ENCODE measurements at regions not wholly inside any gene's neighbourhood (a gene's known extent, or its start where the extent isn't known, plus 50 kb on each side); places are given as distances from the start of the nearest gene placed in this dataset.

- WGBS: 87% methylated on average over 2 of the region's 2 CpGs
- no peaks in the 10 kb centered on the region for H3K4me1 ChIP-seq (replicated peaks)
- H3K27me3 ChIP-seq (replicated peaks; ENCODE audit: insufficient read depth): no peaks in the 10 kb centered on the region
- TF ChIP-seq POLR2AphosphoS5 (IDR thresholded peaks at IDR 0.05) (no peak), POLR2A (IDR thresholded peaks at IDR 0.05) (no peak)
- TF ChIP-seq, protein P1, sequence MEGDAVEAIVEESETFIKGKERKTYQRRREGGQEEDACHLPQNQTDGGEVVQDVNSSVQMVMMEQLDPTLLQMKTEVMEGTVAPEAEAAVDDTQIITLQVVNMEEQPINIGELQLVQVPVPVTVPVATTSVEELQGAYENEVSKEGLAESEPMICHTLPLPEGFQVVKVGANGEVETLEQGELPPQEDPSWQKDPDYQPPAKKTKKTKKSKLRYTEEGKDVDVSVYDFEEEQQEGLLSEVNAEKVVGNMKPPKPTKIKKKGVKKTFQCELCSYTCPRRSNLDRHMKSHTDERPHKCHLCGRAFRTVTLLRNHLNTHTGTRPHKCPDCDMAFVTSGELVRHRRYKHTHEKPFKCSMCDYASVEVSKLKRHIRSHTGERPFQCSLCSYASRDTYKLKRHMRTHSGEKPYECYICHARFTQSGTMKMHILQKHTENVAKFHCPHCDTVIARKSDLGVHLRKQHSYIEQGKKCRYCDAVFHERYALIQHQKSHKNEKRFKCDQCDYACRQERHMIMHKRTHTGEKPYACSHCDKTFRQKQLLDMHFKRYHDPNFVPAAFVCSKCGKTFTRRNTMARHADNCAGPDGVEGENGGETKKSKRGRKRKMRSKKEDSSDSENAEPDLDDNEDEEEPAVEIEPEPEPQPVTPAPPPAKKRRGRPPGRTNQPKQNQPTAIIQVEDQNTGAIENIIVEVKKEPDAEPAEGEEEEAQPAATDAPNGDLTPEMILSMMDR (IDR thresholded peaks at IDR 0.05): no peak
- intact Hi-C loops (cut with DNase I): no loop called here
- no peak for DNase-seq (ENCODE audit: low spot score)
- H3K36me3 ChIP-seq: no peaks in the 10 kb centered on the region
- H3K27ac ChIP-seq: no peak overlapping the region
- H3K4me3 ChIP-seq: no peak overlapping the region
- no peaks in the 10 kb centered on the region for H3K9me3 ChIP-seq
These were observed 120.6 kb upstream of the TACR1 start for GRCh38 chr2:75319951-75320350.

- no peak overlapping the region for H3K27ac ChIP-seq
- no peaks in the 10 kb centered on the region for H3K36me3 ChIP-seq
- intact Hi-C loops (cut with DNase I): no loop called here
- no peaks in the 10 kb centered on the region for H3K9me3 ChIP-seq
- TF ChIP-seq POLR2A (IDR thresholded peaks at IDR 0.05): no peak
- no peak for TF ChIP-seq POLR2AphosphoS5 (IDR thresholded peaks at IDR 0.05)
- TF ChIP-seq, protein P1 (IDR thresholded peaks at IDR 0.05): no peak
- 100% methylated on average over 1 of the region's 1 CpG for WGBS
- H3K27me3 ChIP-seq (replicated peaks; ENCODE audit: insufficient read depth): no peaks in the 10 kb centered on the region
- H3K4me3 ChIP-seq: no peak overlapping the region
- no peaks in the 10 kb centered on the region for H3K4me1 ChIP-seq (replicated peaks)
- no peak for DNase-seq (ENCODE audit: low spot score)
These were observed 118.5 kb upstream of the TACR1 start for GRCh38 chr2:75317802-75318201.

- intact Hi-C loops (cut with DNase I): no loop called here
- Histone ChIP-seq H3K27me3 (replicated peaks; ENCODE audit: insufficient read depth) (no peaks in the 10 kb centered on the region), H3K4me3 (no peak overlapping the region), H3K36me3 (no peaks in the 10 kb centered on the region), H3K27ac (no peak overlapping the region), H3K4me1 (replicated peaks) (no peaks in the 10 kb centered on the region), H3K9me3 (no peaks in the 10 kb centered on the region)
- DNase-seq (ENCODE audit: low spot score): no peak
- WGBS: 70% methylated on average over 2 of the region's 2 CpGs
- TF ChIP-seq, protein P1 (IDR thresholded peaks at IDR 0.05): no peak
- TF ChIP-seq POLR2A (IDR thresholded peaks at IDR 0.05) (no peak), POLR2AphosphoS5 (IDR thresholded peaks at IDR 0.05) (no peak)
These were observed 118.0 kb upstream of the TACR1 start for GRCh38 chr2:75317316-75317715.

DNA sequence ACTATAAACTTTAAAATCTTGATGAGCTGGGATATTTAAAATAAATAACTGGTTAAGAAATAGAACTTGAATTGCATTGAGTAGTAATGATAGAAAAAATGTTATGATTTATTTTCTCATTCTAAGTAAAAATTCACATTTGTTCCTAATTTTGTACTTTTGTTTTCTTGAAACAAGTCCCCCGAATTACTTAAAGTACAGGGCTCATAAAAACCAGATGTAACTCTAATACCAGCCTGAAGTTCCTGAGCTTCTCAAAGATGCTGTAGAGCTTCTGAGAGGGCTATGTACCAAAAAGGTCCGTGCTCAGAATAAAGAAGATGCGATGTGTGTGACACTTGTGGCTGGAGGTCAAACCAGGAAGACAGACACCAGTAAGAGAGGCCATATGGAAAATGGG lies 116.1 kb upstream of the TACR1 start:
- no peak overlapping the region for H3K4me3 ChIP-seq
- no peak for TF ChIP-seq POLR2AphosphoS5 (IDR thresholded peaks at IDR 0.05)
- no peak for TF ChIP-seq POLR2A (IDR thresholded peaks at IDR 0.05)
- TF ChIP-seq, protein P1 (IDR thresholded peaks at IDR 0.05): no peak
- 78% methylated on average over 3 of the region's 3 CpGs for WGBS
- no peaks in the 10 kb centered on the region for H3K4me1 ChIP-seq (replicated peaks)
- no peak for DNase-seq (ENCODE audit: low spot score)
- no peaks in the 10 kb centered on the region for H3K36me3 ChIP-seq
- no peak overlapping the region for H3K27ac ChIP-seq
- intact Hi-C loops (cut with DNase I): no loop called here
- no peaks in the 10 kb centered on the region for H3K9me3 ChIP-seq
- H3K27me3 ChIP-seq (replicated peaks; ENCODE audit: insufficient read depth): no peaks in the 10 kb centered on the region

- WGBS: 48% methylated on average over 4 of the region's 4 CpGs
- H3K4me1 ChIP-seq (replicated peaks): no peaks in the 10 kb centered on the region
- intact Hi-C loops (cut with DNase I): no loop called here
- DNase-seq (ENCODE audit: low spot score): no peak
- no peak overlapping the region for H3K4me3 ChIP-seq
- no peaks in the 10 kb centered on the region for H3K9me3 ChIP-seq
- no peaks in the 10 kb centered on the region for H3K27me3 ChIP-seq (replicated peaks; ENCODE audit: insufficient read depth)
- no peaks in the 10 kb centered on the region for H3K36me3 ChIP-seq
- TF ChIP-seq POLR2AphosphoS5 (IDR thresholded peaks at IDR 0.05): no peak
- TF ChIP-seq, protein P1 (IDR thresholded peaks at IDR 0.05): no peak
- no peak for TF ChIP-seq POLR2A (IDR thresholded peaks at IDR 0.05)
- no peak overlapping the region for H3K27ac ChIP-seq
These were observed 112.7 kb upstream of the TACR1 start for GRCh38 chr2:75311993-75312392.
